Thoracic aorta (tissue), 2 donors: ENCODE measurements at regions not wholly inside any gene's neighbourhood (a gene's known extent, or its start where the extent isn't known, plus 50 kb on each side); places are given as distances from the start of the nearest gene placed in this dataset.
"Not testable (repeated sequence)": the region's sequence is repeated elsewhere in the genome, so short reads cannot be mapped to it uniquely, and the experiment has no call there.

Experiments
- ATAC-seq: fragments of 150-250 bp; one replicate; pipeline ENCODE4 v1.8.0; 2017; ENCODE audit warnings: low read depth; ENCODE audit not compliant: insufficient number of reproducible peaks, low FRiP score
- DNase-seq: peaks from one replicate; pipeline ENCODE4 v3.0.0-alpha.2; 2020; ENCODE audit warnings: low spot score
- H3K27ac ChIP-seq, 2 donors: fragments of 200-600 bp; sonication (generic); 1 replicate in 1 of 2; 2 replicates in 1 of 2; pipeline ENCODE4 v1.5.1; 2016; ENCODE audit warnings: mild to moderate bottlenecking in 2 of 2, moderate library complexity in 2 of 2
- H3K27me3 ChIP-seq: fragments of 200-600 bp; sonication (generic); replicated peaks from 2 replicates; pipeline ENCODE4 v1.6.0; 2016; ENCODE audit warnings: mild to moderate bottlenecking; ENCODE audit not compliant: insufficient read depth
- H3K36me3 ChIP-seq: fragments of 200-600 bp; sonication (generic); one replicate; pipeline ENCODE4 v1.5.1; 2016
- H3K4me1 ChIP-seq, 2 donors: fragments of 200-600 bp; sonication (generic); 1 replicate in 1 of 2; 2 replicates in 1 of 2; pipeline versions ENCODE4 v1.5.1 to v1.6.0; 2016; ENCODE audit warnings: low read depth in 2 of 2, mild to moderate bottlenecking in 1 of 2; ENCODE audit not compliant: control insufficient read depth in 1 of 2
- H3K4me3 ChIP-seq: fragments of 200-600 bp; sonication (generic); 2 replicates; pipeline ENCODE4 v1.5.1; 2016; ENCODE audit warnings: mild to moderate bottlenecking
- H3K9me3 ChIP-seq: fragments of 200-600 bp; sonication (generic); 2 replicates; pipeline ENCODE4 v1.5.1; 2016
- TF ChIP-seq, protein P1 (sequence below): fragments of 200-600 bp; sonication (generic); IDR thresholded peaks from one replicate; pipeline ENCODE4 v1.5.1; 2019; ENCODE audit warnings: antibody characterized with exemption

DNA sequence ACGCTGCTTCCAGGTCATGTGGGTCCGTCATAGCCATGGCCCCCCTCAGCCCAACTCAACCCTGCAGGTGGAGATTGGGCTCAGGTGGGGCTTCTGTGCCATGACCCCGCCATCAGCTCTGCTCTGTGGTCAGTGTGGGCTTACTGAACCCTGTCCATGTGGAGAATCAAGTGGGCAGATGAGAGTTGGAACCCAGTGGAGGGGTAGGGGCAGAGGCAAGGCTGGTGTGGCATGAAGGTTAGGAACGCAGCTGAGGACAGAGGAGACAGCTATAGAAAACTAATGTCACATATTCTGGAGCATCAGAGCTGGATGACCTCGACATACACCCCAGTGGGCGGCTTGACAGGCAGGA is 355.9 kb downstream of the PTPRU start:
- H3K4me1 ChIP-seq: no peaks in the 10 kb centered on the region
- no peak overlapping the region for H3K27ac ChIP-seq
- H3K9me3 ChIP-seq: no peaks in the 10 kb centered on the region
- no peaks in the 10 kb centered on the region for H3K27me3 ChIP-seq
- H3K36me3 ChIP-seq: no peaks in the 10 kb centered on the region
- TF ChIP-seq, protein P1, sequence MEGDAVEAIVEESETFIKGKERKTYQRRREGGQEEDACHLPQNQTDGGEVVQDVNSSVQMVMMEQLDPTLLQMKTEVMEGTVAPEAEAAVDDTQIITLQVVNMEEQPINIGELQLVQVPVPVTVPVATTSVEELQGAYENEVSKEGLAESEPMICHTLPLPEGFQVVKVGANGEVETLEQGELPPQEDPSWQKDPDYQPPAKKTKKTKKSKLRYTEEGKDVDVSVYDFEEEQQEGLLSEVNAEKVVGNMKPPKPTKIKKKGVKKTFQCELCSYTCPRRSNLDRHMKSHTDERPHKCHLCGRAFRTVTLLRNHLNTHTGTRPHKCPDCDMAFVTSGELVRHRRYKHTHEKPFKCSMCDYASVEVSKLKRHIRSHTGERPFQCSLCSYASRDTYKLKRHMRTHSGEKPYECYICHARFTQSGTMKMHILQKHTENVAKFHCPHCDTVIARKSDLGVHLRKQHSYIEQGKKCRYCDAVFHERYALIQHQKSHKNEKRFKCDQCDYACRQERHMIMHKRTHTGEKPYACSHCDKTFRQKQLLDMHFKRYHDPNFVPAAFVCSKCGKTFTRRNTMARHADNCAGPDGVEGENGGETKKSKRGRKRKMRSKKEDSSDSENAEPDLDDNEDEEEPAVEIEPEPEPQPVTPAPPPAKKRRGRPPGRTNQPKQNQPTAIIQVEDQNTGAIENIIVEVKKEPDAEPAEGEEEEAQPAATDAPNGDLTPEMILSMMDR: no peak
- no peak overlapping the region for H3K4me3 ChIP-seq
- DNase-seq (no peak), ATAC-seq (no peak)

- Histone ChIP-seq H3K4me3 (no peak overlapping the region), H3K4me1 (no peaks in the 10 kb centered on the region), H3K36me3 (no peaks in the 10 kb centered on the region), H3K9me3 (no peaks in the 10 kb centered on the region), H3K27me3 (no peaks in the 10 kb centered on the region), H3K27ac (no peak overlapping the region)
- TF ChIP-seq, protein P1: no peak
- DNase-seq (no peak), ATAC-seq (no peak)
Observed at GRCh38 chr1:29591601-29592260, 355.4 kb downstream of the PTPRU start.

DNA sequence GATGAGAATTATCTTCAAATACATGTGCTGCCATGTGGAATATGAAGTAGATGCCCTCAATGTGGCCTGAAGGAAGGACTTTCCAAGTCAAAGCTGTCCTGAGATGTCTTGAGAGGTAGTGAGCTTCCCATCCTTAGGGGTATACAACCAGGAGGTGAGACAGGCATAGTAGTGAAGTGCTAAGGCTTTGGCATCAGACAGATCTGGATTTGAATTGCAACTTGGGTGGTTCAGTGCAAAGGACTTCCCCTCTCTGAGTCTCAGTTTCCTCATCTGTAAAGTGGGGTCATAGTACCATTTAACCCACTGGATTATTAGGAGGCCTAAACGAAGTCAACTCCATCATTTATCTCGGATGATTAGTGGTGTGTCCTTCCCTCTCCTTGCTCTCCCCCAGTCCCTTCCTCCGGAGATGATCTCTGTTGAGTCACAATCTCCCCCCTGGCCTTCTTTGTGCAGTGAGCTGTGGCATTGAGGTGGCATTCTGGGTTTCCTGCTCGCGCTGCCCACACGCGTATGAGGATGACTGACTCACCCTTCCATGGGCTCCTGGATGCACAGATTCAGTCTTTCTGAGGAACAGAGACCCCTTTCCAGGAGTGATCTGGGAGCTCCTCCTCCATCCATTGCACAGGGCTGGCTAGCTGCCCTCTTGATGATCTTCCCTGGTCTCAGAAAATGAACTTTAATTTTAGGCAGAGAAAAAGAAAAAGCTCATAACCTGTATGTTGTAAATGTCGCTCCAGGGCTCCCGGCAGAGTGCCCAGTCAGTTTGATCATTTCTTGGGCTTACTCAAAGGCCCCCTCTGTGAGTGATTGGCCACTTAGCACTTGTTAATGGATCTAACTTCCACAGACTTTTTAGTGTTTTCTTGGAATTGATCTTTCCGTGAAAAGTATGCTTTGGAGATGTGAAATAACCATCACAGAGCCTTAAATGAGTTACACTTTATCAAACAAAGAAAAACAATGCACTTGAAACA is 354.6 kb downstream of the PTPRU start:
- TF ChIP-seq, protein P1: no peak

GRCh38 chr1:29589716-29590115 is 353.4 kb downstream of the PTPRU start:
- not testable (repeated sequence) for ATAC-seq, H3K36me3 ChIP-seq, H3K4me3 ChIP-seq, H3K9me3 ChIP-seq, DNase-seq, H3K27ac ChIP-seq, H3K27me3 ChIP-seq, H3K4me1 ChIP-seq

More for the DNA sequence above, 354.6 kb downstream of the PTPRU start:
- Histone ChIP-seq H3K27ac (no peak overlapping the region), H3K4me3 (no peak overlapping the region), H3K4me1 (no peaks in the 10 kb centered on the region), H3K9me3 (no peaks in the 10 kb centered on the region), H3K27me3 (no peaks in the 10 kb centered on the region), H3K36me3 (no peaks in the 10 kb centered on the region)
- DNase-seq (no peak), ATAC-seq (no peak)

DNA sequence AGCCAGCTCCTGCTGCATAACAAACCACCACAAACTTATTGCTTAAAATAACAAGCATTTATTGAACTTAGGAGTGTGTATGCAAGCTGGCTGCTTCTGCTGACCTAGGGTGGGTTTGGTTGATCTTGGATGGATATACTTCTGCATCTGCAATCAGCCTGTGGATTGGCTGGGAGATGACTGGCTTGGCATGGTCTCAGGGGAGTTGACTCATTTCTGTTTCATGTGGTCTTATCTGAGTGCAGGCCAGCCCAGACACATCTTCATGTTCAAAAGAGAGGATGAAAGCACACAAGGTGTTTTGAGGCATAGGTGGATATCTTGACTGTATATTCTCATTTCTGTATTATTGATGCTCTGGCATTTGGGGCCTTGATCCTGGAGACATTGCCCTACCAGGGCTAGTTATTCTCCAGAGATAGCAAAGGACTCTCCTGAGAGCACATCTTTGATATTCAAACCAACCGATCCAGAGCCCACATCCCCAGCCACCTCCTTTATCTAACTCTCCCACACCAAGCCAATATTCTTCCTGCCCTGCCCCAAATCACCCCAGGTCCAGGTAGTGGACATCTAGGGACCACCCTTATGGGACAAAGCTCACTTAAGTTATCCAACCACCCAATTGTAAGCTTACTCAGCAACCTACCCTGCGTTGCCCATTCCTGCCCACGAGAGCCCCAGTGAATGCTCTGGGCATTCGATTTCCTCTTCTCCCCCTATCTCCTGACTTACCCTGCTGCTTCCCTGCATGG is 350.8 kb downstream of the PTPRU start:
- DNase-seq (no peak), ATAC-seq (no peak)
- Histone ChIP-seq H3K27me3 (no peaks in the 10 kb centered on the region), H3K27ac (no peak overlapping the region), H3K4me3 (no peak overlapping the region), H3K9me3 (no peaks in the 10 kb centered on the region), H3K36me3 (no peaks in the 10 kb centered on the region), H3K4me1 (no peaks in the 10 kb centered on the region)
- TF ChIP-seq, protein P1: no peak
